Esophagus squamous epithelium (tissue), 4 donors: ENCODE measurements at regions not wholly inside any gene's neighbourhood (a gene's known extent, or its start where the extent isn't known, plus 50 kb on each side); places are given as distances from the start of the nearest gene placed in this dataset.
"Not testable (repeated sequence)": the region's sequence is repeated elsewhere in the genome, so short reads cannot be mapped to it uniquely, and the experiment has no call there.

Experiments used
- POLR2A ChIP-seq, 4 donors: fragments of 450-650 bp; IDR thresholded peaks; one replicate each; pipeline ENCODE4 v1.6.1; 2017; ENCODE audit warnings: antibody characterized with exemption in 4 of 4, mild to moderate bottlenecking in 4 of 4, moderate library complexity in 3 of 4
- TF ChIP-seq, protein P1 (sequence below), 6 experiments: fragments of 450-650 bp in 4 of 6; fragments of 200-600 bp in 2 of 6; sonication (generic) in 2 of 6; IDR thresholded peaks; one replicate each; pipeline ENCODE4 v1.5.1; 2016 to 2019; ENCODE audit warnings: antibody characterized with exemption in 6 of 6, mild to moderate bottlenecking in 4 of 6, moderate library complexity in 4 of 6

DNA sequence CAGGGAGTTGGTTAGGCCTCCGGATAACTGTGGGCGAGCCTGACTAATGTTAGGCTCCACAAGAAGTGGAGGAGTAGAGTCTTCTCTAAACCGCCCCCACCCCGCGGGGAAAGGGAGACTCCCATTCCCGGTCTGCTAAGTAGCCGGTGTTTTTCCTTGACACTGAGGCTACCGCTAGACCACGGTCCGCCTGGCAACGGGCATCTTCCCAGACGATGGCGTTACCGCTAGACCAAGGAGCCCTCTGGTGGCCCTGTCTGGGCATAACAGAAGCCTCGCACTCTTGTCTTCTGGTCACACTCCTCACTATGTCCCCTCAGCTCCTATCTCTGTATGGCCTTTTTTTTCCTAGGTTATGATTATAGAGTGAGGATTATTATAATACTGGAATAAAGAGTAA is 1410.7 kb downstream of the UQCRFS1 start:
- TF ChIP-seq, protein P1, sequence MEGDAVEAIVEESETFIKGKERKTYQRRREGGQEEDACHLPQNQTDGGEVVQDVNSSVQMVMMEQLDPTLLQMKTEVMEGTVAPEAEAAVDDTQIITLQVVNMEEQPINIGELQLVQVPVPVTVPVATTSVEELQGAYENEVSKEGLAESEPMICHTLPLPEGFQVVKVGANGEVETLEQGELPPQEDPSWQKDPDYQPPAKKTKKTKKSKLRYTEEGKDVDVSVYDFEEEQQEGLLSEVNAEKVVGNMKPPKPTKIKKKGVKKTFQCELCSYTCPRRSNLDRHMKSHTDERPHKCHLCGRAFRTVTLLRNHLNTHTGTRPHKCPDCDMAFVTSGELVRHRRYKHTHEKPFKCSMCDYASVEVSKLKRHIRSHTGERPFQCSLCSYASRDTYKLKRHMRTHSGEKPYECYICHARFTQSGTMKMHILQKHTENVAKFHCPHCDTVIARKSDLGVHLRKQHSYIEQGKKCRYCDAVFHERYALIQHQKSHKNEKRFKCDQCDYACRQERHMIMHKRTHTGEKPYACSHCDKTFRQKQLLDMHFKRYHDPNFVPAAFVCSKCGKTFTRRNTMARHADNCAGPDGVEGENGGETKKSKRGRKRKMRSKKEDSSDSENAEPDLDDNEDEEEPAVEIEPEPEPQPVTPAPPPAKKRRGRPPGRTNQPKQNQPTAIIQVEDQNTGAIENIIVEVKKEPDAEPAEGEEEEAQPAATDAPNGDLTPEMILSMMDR (IDR thresholded peaks at IDR 0.05): not testable (repeated sequence)
- TF ChIP-seq POLR2A (IDR thresholded peaks at IDR 0.05): not testable (repeated sequence)
